OCI-LY7 (cell line): ENCODE measurements at regions not wholly inside any gene's neighbourhood (a gene's known extent, or its start where the extent isn't known, plus 50 kb on each side); places are given as distances from the start of the nearest gene placed in this dataset.

ENCODE experiments used
- BruUV-seq: library from RNA; stranded (reverse); fragments of 400-500 nt; replicated peaks from 2 replicates; lab custom pipeline; 2021; lab: Mats Ljungman, UMichigan
- CTCF ChIA-PET: fragments of 300-600 bp; sonication (Branson Sonifier 250); formaldehyde crosslinking; loops from one replicate; lab custom pipeline; 2022; ENCODE audit warnings: antibody characterized with exemption; ENCODE audit not compliant: unreplicated experiment; lab: Charles Lee
- POLR2A ChIA-PET: fragments of 300-600 bp; sonication (Branson Sonifier 250); formaldehyde crosslinking; loops from one replicate; lab custom pipeline; 2022; ENCODE audit warnings: antibody characterized with exemption; lab: Charles Lee
- DNase-seq: peaks from one replicate; pipeline ENCODE4 v3.0.0-alpha.2; 2015; ENCODE audit warnings: low spot score
- H2AFZ ChIP-seq: fragments of 200-600 bp; sonication (generic), shearing (Covaris generic); 2 replicates; pipeline ENCODE4 v1.6.1; 2014; ENCODE audit warnings: mild to moderate bottlenecking, antibody characterized with exemption, low read length, moderate library complexity
- H3K27ac ChIP-seq: fragments of 200-600 bp; sonication (generic); 2 replicates; pipeline ENCODE4 v1.5.1; 2014; ENCODE audit warnings: mixed run types, low read depth, mild to moderate bottlenecking, moderate library complexity, low read length, inconsistent platforms; ENCODE audit not compliant: poor library complexity, severe bottlenecking
- H3K36me3 ChIP-seq: fragments of 200-600 bp; sonication (generic); 2 replicates; pipeline ENCODE4 v1.6.1; 2014; ENCODE audit warnings: mild to moderate bottlenecking, antibody characterized with exemption, low read length, moderate library complexity, mixed read lengths; ENCODE audit not compliant: insufficient read depth
- H3K4me1 ChIP-seq: fragments of 200-600 bp; sonication (generic); 2 replicates; pipeline ENCODE4 v1.5.1; 2014; ENCODE audit warnings: mild to moderate bottlenecking, low read length; ENCODE audit not compliant: insufficient read depth, poor library complexity, severe bottlenecking
- H3K4me2 ChIP-seq: fragments of 200-600 bp; sonication (generic); 2 replicates; pipeline ENCODE4 v1.6.1; 2014; ENCODE audit warnings: mild to moderate bottlenecking, low read length
- H3K4me3 ChIP-seq: fragments of 200-600 bp; sonication (generic); 2 replicates; pipeline ENCODE4 v1.5.1; 2014; ENCODE audit warnings: mild to moderate bottlenecking, low read depth, low read length; ENCODE audit not compliant: poor library complexity, severe bottlenecking
- H3K79me2 ChIP-seq: fragments of 200-600 bp; sonication (generic); 2 replicates; pipeline ENCODE4 v1.6.1; 2016; ENCODE audit warnings: low read depth, mild to moderate bottlenecking, low read length, moderate library complexity, mixed read lengths; ENCODE audit not compliant: insufficient read depth
- H3K9me2 ChIP-seq: fragments of 200-600 bp; sonication (generic); 2 replicates; pipeline ENCODE4 v1.6.1; 2016; ENCODE audit warnings: mild to moderate bottlenecking, low read length, mixed read lengths; ENCODE audit not compliant: insufficient read depth
- H3K9me3 ChIP-seq: fragments of 200-600 bp; sonication (generic); 2 replicates; pipeline ENCODE4 v1.6.1; 2014; ENCODE audit warnings: mild to moderate bottlenecking, mixed run types, low read length, mixed read lengths
- H4K20me1 ChIP-seq: fragments of 200-600 bp; sonication (generic); 2 replicates; pipeline ENCODE4 v1.6.1; 2014; ENCODE audit warnings: mild to moderate bottlenecking, antibody characterized with exemption, low read length, moderate library complexity, mixed read lengths; ENCODE audit not compliant: insufficient read depth
- CTCF ChIP-seq: fragments of 200-600 bp; sonication (generic); conservative IDR thresholded peaks from 2 replicates; pipeline ENCODE4 v1.5.1; 2014; ENCODE audit warnings: mild to moderate bottlenecking, antibody characterized with exemption, low read length, moderate library complexity, mixed read lengths
- EZH2phosphoT487 ChIP-seq: fragments of 200-600 bp; sonication (generic); IDR thresholded peaks from 2 replicates; pipeline ENCODE4 v1.6.1; 2018; ENCODE audit warnings: low read depth, borderline replicate concordance, mild to moderate bottlenecking, mixed run types, antibody characterized with exemption, low read length, moderate library complexity, mixed read lengths
- intact Hi-C: fragments of 100-400 bp; cut with micrococcal nuclease; formaldehyde crosslinking; loops from one replicate; pipeline ENCODE4 v1.10.0; 2022; ENCODE audit not compliant: unreplicated experiment

DNA sequence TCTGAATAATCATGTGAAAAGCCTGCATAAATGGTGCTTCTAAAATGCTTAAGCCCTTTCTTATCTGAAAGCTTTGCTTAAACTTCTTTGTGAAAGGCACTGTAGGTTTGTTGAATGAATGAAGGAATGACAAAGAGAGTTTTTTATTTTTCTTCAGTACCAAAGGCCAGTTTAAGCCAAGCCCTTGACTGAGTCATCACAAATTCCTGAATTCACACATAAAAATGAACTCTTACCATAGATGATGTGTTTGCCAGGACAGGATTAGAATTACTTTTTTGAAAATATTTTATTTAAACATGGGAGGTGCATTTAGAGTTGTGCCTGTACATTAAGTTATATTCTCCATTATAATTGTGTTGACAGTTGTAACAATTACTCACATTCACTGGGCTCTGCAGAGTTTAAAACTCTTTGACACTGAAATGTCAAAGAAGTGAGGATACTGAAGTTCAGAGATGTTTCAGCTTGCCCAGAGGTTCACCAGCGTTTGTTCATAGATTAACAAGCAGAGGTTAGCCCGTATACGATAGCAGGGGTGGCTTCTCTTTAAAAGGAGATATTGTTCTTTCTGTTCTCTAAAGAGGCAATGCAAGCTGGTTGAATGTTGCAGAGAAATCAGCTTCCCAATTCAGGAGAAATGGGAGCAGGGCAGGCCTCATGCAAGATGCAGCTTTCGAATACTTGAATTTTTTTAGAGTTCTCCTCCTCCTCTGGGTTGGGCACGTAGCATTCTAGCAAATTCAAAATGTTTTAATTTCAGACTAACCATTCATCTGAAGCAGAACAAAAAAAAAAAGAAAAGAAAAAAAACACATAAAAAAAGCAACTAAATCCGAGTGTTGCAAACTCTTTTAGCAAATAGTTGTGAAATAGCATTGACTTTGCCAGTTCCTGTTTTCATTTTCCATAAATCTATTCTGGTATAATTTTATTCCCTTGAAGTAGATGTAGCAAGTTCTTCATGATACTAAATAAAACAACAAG is 358.7 kb upstream of the KLF4 start:
- no peak overlapping the region for H3K4me3 ChIP-seq
- H3K79me2 ChIP-seq = no peaks in the 10 kb centered on the region
- no peaks in the 10 kb centered on the region for H4K20me1 ChIP-seq
- TF ChIP-seq CTCF = no peak
- no peak for TF ChIP-seq EZH2phosphoT487
- no TSS peak for BruUV-seq
- no peak overlapping the region for H3K4me2 ChIP-seq
- intact Hi-C loops = no loop called here
- no peaks in the 10 kb centered on the region for H3K36me3 ChIP-seq
- no peak overlapping the region for H2AFZ ChIP-seq
- no peaks in the 10 kb centered on the region for H3K9me3 ChIP-seq
- POLR2A ChIA-PET = no interaction called here
- DNase-seq = no peak
- no peaks in the 10 kb centered on the region for H3K9me2 ChIP-seq
- no peaks in the 10 kb centered on the region for H3K4me1 ChIP-seq
- CTCF ChIA-PET = no interaction called here
- H3K27ac ChIP-seq = no peak overlapping the region

GRCh38 chr9:107842530-107842929 is 353.0 kb upstream of the KLF4 start:
- no TSS peak for BruUV-seq
- TF ChIP-seq CTCF = no peak
- no peak for TF ChIP-seq EZH2phosphoT487
- Histone ChIP-seq H3K9me3 (no peaks in the 10 kb centered on the region), H3K4me2 (no peak overlapping the region), H3K9me2 (no peaks in the 10 kb centered on the region), H4K20me1 (no peaks in the 10 kb centered on the region), H3K36me3 (no peaks in the 10 kb centered on the region), H3K27ac (no peak overlapping the region), H3K4me1 (no peaks in the 10 kb centered on the region), H3K4me3 (no peak overlapping the region), H3K79me2 (no peaks in the 10 kb centered on the region), H2AFZ (no peak overlapping the region)
- no peak for DNase-seq
- CTCF ChIA-PET = no interaction called here
- intact Hi-C loops = no loop called here
- POLR2A ChIA-PET = interaction anchor here (1.0 to 1.1 kb wide), 2 partner anchors 12 to 301 kb away, joined by 3 read pairs; no protein-coding TSS in a partner anchor

GRCh38 chr9:107841076-107841475 is 351.5 kb upstream of the KLF4 start:
- no peaks in the 10 kb centered on the region for H3K9me2 ChIP-seq
- H3K79me2 ChIP-seq = no peaks in the 10 kb centered on the region
- no peak overlapping the region for H2AFZ ChIP-seq
- no peaks in the 10 kb centered on the region for H3K4me1 ChIP-seq
- intact Hi-C loops = no loop called here
- H4K20me1 ChIP-seq = no peaks in the 10 kb centered on the region
- ChIA-PET POLR2A (no interaction called here), CTCF (no interaction called here)
- H3K4me3 ChIP-seq = no peak overlapping the region
- DNase-seq = no peak
- no peak overlapping the region for H3K27ac ChIP-seq
- H3K36me3 ChIP-seq = no peaks in the 10 kb centered on the region
- BruUV-seq = no TSS peak
- H3K9me3 ChIP-seq = no peaks in the 10 kb centered on the region
- no peak for TF ChIP-seq EZH2phosphoT487
- TF ChIP-seq CTCF = no peak
- H3K4me2 ChIP-seq = no peak overlapping the region
